CD4-positive, alpha-beta T cell (primary cell): ENCODE measurements at regions not wholly inside any gene's neighbourhood (a gene's known extent, or its start where the extent isn't known, plus 50 kb on each side); places are given as distances from the start of the nearest gene placed in this dataset.

ENCODE experiments used
- ATAC-seq: fragments of 200-7000 bp; cut with Tn5 transposase; one replicate; pipeline ENCODE4 v1.10.0; 2022; ENCODE audit warnings: mild to moderate bottlenecking; ENCODE audit not compliant: poor library complexity
- CTCF ChIA-PET: fragments of 350-600 bp; sonication (Branson Sonifier 250); formaldehyde crosslinking; loops from one replicate; lab custom pipeline; 2021; ENCODE audit warnings: antibody characterized with exemption, inconsistent platforms; lab: Charles Lee
- POLR2A ChIA-PET: fragments of 350-600 bp; sonication (Branson Sonifier 250); formaldehyde crosslinking; loops from one replicate; lab custom pipeline; 2021; ENCODE audit warnings: antibody characterized with exemption, inconsistent platforms; lab: Charles Lee
- DNase-seq, 14 experiments: peaks; one replicate each; pipeline ENCODE4 v3.0.0-alpha.2; 2013 to 2020; ENCODE audit warnings: mixed read lengths in 2 of 14
- H3K27ac ChIP-seq, 2 donors: one replicate each; pipeline versions ENCODE4 v1.5.1 to v1.7.0; 2013; ENCODE audit warnings: low read length in 2 of 2, low read depth in 1 of 2, mild to moderate bottlenecking in 1 of 2
- H3K27me3 ChIP-seq, 2 experiments: 1 replicate in 1 of 2; 2 replicates in 1 of 2; pipeline versions ENCODE4 v1.6.1 to v1.7.0; 2013; ENCODE audit warnings: low read length in 2 of 2, control low read depth in 1 of 2, mild to moderate bottlenecking in 1 of 2, moderate library complexity in 1 of 2; ENCODE audit not compliant: insufficient read depth in 2 of 2, control insufficient read depth in 1 of 2
- H3K36me3 ChIP-seq: one replicate; pipeline ENCODE4 v1.6.1; 2013; ENCODE audit warnings: low read length, control low read depth; ENCODE audit not compliant: insufficient read depth
- H3K4me1 ChIP-seq: one replicate; pipeline ENCODE4 v1.6.1; 2013; ENCODE audit warnings: low read length, control low read depth; ENCODE audit not compliant: insufficient read depth
- H3K4me3 ChIP-seq: one replicate; pipeline ENCODE4 v1.5.1; 2013; ENCODE audit warnings: mild to moderate bottlenecking, low read length, moderate library complexity
- H3K9me3 ChIP-seq, 2 experiments: 1 replicate in 1 of 2; 2 replicates in 1 of 2; pipeline versions ENCODE4 v1.6.1 to v1.7.0; 2013; ENCODE audit warnings: low read length in 2 of 2, mild to moderate bottlenecking in 2 of 2, control low read depth in 1 of 2, moderate library complexity in 1 of 2; ENCODE audit not compliant: control insufficient read depth in 1 of 2, insufficient read depth in 1 of 2
- H3K27ac Mint-ChIP-seq: one replicate; pipeline ENCODE4 v1.8.0; 2020; ENCODE audit warnings: mixed read lengths
- H3K27me3 Mint-ChIP-seq: one replicate; pipeline ENCODE4 v1.8.0; 2021; ENCODE audit warnings: mixed read lengths
- H3K36me3 Mint-ChIP-seq: one replicate; pipeline ENCODE4 v1.8.0; 2021; ENCODE audit warnings: low read depth, mixed read lengths
- H3K4me1 Mint-ChIP-seq: one replicate; pipeline ENCODE4 v1.8.0; 2021; ENCODE audit warnings: low read depth, mixed read lengths
- H3K4me3 Mint-ChIP-seq: one replicate; pipeline ENCODE4 v1.8.0; 2020; ENCODE audit warnings: mild to moderate bottlenecking, mixed read lengths
- H3K9me3 Mint-ChIP-seq: one replicate; pipeline ENCODE4 v1.8.0; 2020; ENCODE audit warnings: mixed read lengths
- CTCF ChIP-seq: fragments of 200-600 bp; IDR thresholded peaks from one replicate; pipeline ENCODE4 v1.8.0; 2022; ENCODE audit warnings: antibody characterized with exemption, mild to moderate bottlenecking
- intact Hi-C, 2 experiments: fragments of 100-400 bp; cut with DNase I in 1 of 2; cut with micrococcal nuclease in 1 of 2; formaldehyde crosslinking; loops; one replicate each; pipeline versions ENCODE4 v1.15.1 to v1.9.0; 2023 to 2025; cut with DNase I, micrococcal nuclease

DNA sequence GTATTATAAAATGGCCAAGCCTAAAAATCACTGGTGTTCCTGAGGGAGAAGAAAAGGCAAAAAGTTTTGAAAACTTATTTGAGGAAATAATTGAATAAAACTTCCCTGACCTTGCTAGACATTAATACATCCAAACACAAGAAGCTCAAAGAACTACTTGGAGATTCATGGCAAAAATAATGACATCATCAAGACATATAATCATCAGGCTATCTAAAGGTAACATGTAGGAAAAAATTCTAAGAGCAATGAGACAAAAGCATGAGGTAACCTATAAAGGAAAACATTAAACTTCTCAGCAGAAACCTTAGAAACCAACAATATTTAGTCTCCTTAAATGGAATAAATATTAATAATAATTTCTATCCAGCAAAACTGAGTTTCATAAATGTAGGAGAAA, 887.6 kb downstream of the PCDH19 start:
- no peaks in the 10 kb centered on the region for H3K4me1 Mint-ChIP-seq
- no peak for TF ChIP-seq CTCF
- H3K4me1 ChIP-seq: no peaks in the 10 kb centered on the region
- H3K36me3 Mint-ChIP-seq: no peaks in the 10 kb centered on the region
- ATAC-seq: no peak
- H3K9me3 Mint-ChIP-seq: no peaks in the 10 kb centered on the region
- no peaks in the 10 kb centered on the region for H3K27me3 Mint-ChIP-seq
- H3K27ac Mint-ChIP-seq: no peak overlapping the region
- no peaks in the 10 kb centered on the region for H3K9me3 ChIP-seq
- no peak overlapping the region for H3K4me3 ChIP-seq
- no peaks in the 10 kb centered on the region for H3K36me3 ChIP-seq
- ChIA-PET POLR2A (no interaction called here), CTCF (no interaction called here)
- no peak overlapping the region for H3K27ac ChIP-seq
- DNase-seq: no peak
- H3K27me3 ChIP-seq: no peaks in the 10 kb centered on the region
- intact Hi-C loops: no loop called here
- H3K4me3 Mint-ChIP-seq: no peak overlapping the region

DNA sequence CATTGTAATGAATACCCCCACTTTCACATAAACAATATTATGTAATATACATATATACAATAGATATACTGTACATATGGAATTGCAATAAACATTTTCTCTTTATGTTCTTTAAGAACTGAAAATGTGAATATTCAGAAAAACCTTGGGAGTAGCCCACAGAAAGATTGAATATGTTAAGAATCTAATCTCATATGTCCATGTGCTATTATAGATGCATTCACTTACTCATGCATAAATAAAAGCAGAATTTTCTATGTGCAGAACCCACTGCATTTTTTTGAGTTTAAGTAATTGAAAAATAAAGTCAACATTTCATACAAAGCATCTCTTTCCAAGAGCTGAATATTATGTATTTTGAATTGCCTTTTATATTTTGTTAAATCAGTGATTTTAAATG, 902.3 kb downstream of the PCDH19 start:
- Histone ChIP-seq H3K9me3 (no peaks in the 10 kb centered on the region), H3K4me3 (no peak overlapping the region), H3K27ac (no peak overlapping the region), H3K36me3 (no peaks in the 10 kb centered on the region), H3K4me1 (no peaks in the 10 kb centered on the region), H3K27me3 (no peaks in the 10 kb centered on the region)
- TF ChIP-seq CTCF: no peak
- intact Hi-C loops: no loop called here
- CTCF ChIA-PET: no interaction called here
- DNase-seq: no peak
- H3K27ac Mint-ChIP-seq: no peak overlapping the region
- H3K4me1 Mint-ChIP-seq: no peaks in the 10 kb centered on the region
- H3K36me3 Mint-ChIP-seq: no peaks in the 10 kb centered on the region
- H3K4me3 Mint-ChIP-seq: no peak overlapping the region
- POLR2A ChIA-PET: no interaction called here
- peaks cover 3% of the 10 kb centered on the region for H3K9me3 Mint-ChIP-seq
- ATAC-seq: no peak
- no peaks in the 10 kb centered on the region for H3K27me3 Mint-ChIP-seq

DNA sequence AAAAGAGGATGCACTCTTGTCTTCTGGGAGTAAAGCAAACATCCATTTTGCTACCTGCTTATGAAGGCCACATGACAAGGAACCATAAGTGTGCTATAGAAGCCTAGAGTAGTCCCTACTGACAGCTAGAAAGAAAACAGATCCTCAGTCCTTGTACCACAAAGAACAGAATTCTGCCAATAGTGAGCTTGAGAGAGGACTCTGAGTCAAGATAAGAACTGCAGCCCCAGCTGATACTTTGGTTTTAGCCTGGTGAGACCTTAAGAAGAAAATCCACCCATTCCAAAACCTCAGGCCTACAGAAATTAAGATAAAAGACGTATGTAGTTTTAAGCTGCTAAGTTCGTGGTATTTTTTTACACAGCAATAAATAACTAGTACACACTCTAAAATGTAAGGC, 914.6 kb downstream of the PCDH19 start:
- Mint-ChIP-seq H3K36me3 (no peaks in the 10 kb centered on the region), H3K27ac (no peak overlapping the region), H3K27me3 (no peaks in the 10 kb centered on the region), H3K4me1 (no peaks in the 10 kb centered on the region), H3K9me3 (peaks cover 6% of the 10 kb centered on the region), H3K4me3 (no peak overlapping the region)
- ChIA-PET CTCF (no interaction called here), POLR2A (no interaction called here)
- Histone ChIP-seq H3K4me3 (no peak overlapping the region), H3K27ac (no peak overlapping the region), H3K27me3 (no peaks in the 10 kb centered on the region), H3K4me1 (no peaks in the 10 kb centered on the region), H3K9me3 (peaks cover 0 to 4% of the 10 kb centered on the region in 2 experiments), H3K36me3 (no peaks in the 10 kb centered on the region)
- no peak for TF ChIP-seq CTCF
- ATAC-seq (no peak), DNase-seq (no peak)
- intact Hi-C loops: no loop called here
